ENCODE measurements at regions not wholly inside any gene's neighbourhood (a gene's known extent, or its start where the extent isn't known, plus 50 kb on each side); places are given as distances from the start of the nearest gene placed in this dataset.
"Not testable (repeated sequence)": the region's sequence is repeated elsewhere in the genome, so short reads cannot be mapped to it uniquely, and the experiment has no call there.

DNA sequence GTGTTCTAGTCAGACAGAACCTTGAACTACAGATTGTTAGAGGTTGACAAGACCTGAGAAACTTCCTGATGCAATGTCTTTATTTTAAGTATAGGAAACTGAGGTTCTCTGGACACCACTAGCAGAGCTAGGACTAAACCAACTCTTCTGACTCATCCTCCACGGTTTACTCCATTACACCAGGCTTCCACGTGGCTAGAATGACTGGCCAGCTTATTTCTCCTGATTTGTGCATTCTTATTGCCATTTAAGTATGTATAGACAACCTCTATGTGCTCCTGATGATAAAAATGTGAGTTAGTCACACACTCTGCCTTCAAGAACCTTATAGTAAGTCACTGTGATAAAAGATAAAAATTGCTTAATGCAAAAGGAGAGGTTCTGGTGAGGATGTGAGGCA, 182.7 kb downstream of the MEX3B start:
- no peak for DNase-seq

GRCh38 chr15:81859737-81860516, 185.9 kb downstream of the MEX3B start:
- DNase-seq = no peak

DNA sequence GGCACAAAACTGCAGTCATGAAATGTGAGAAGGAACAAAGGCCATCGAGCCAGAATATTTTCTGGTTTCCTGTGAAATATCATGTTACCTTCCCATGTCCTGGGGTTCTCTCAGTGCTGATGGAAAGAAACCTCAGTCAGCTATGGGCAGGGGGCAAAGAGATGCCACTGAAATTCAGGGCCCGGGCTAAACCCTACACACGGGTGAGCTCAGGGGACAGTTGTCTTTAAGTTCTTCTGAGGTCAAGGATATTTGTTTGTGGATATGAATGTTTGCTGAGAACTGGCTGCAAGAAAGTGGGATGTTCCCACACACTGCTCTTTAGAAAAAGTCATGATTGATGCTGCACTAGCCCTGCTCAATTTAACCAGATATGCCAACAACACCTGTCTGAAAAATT, 187.2 kb downstream of the MEX3B start:
- no peak for DNase-seq

DNA sequence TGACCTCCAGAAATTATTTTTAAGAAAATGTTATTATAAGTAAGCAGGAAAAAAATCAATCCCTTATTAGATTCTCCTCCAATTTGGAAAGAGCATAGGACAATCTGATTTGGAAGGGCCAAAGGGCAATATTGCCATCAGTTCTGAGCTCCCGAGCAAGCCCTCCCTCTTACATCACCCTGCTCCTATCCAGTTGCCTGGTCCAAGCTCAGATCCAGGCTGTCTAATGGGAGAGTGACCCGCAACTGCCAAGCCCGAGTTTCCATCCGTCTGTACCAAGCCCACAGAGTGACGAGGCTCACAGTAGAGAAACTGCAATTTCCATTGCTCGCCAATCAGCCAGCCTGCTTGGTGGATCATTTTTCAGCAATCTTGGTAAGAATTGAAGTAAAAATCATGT, 187.7 kb downstream of the MEX3B start:
- DNase-seq = no peak

- DNase-seq = no peak
Observed at GRCh38 chr15:81856634-81857026, 189.2 kb downstream of the MEX3B start.

GRCh38 chr15:81856001-81856633, 189.7 kb downstream of the MEX3B start:
- no peak for DNase-seq

DNA sequence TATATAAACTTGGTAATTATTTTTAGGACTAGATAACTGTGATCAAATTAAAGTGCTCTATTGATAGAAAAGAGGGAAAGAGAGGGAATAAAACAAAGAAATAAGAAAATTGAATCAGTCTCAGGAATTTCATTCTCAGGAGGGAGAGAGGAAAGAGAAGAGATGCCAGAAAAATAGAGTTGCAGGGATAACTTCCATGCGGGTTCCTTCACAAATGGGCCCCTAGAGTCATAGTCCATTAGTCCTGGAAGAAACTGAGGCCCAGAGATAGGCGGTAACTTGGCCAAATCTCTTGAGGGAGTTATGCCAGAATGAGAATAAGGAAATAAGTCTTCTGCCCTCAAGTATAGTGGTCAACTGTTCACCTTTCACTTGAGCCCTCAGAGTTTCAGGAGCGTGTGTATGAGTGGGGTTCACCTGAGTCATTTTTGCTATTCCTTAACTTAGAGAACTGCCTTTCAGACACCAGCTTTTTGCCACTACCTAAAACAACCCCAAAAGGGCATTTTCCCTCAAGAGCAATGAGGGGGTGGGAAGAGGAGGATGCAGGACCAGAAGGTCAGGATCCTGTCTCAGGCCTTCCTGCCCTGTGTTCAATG, 192.6 kb downstream of the MEX3B start:
- no peak for DNase-seq

DNA sequence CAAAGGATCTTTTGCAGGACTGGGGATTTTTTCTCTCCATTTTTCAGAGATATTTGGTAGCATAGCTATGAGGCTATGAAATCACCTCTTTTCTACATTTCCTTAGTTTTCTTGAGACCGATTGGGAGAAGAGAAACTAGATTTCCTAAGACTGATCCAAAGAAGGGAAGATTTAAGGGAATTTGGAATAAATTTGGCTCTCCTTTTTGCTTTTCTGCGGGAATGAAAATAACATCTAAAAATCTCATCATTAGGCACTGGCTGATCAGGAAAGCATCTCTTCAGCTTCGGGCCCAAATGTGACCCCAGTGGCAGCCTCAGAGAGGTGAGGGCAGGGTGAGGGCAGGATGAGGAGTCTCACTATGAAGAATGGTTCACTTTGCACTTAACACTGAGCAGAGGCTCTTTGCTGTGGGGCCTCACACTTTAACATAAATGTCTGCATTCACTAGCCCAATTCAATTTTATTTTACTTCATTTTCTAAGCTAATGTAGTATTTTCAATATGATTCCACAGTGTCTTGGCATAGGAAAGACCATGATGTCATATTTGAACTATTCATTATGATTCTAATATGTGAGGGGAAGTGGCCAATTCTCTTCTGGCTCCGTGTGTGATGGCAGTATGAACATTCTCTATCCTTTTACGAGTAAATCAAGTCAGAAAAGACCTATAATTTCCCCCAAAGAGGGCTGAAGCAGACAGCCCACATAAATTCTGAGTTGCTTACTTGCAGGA, 193.2 kb downstream of the MEX3B start:
- no peak for DNase-seq

DNA sequence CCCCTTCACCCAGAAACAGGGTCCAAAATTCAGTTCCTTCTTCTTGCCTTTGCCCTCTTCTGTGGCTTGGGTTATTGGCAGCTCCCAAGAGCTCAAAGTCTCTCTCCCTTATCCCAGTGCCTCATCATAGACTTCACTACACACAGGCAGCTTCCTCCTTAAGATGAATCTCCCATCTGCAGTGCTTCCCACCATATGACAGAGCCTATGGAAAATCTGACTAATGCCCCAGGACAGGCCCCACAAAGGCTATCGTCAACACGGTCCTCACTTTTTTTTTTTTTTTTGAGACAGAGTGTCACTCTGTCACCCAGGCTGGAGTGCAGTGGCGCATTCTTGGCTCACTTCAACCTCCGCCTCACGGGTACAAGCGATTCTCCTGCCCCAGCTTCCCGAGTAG, 194.1 kb downstream of the MEX3B start:
- no peak for DNase-seq

- DNase-seq = no peak
Observed at GRCh38 chr15:81851325-81851724, 194.5 kb downstream of the MEX3B start.

DNA sequence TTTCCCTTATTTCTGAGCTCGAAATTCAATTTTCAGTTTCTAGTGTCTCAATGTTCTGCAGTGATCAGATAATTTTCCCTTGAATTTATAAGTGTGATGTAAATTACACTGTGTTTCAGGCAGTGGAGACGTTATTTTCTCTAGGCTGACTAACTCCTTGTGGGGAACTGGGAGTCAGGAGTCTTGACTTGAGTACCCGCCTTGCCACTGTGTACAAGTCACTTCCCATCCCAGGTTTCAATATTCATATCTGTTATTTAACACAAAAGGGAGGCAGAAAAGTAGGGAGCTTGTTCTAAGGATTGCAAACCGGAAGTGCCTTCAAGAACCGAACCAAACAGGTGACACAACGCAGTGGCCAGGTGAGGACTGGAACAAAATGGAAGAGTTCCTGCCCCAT, 196.5 kb downstream of the MEX3B start:
- no peak for DNase-seq

- DNase-seq = no peak
Observed at GRCh38 chr15:81848701-81849100, 197.1 kb downstream of the MEX3B start.

- no peak for DNase-seq
Observed at GRCh38 chr15:81843757-81844407, 201.9 kb downstream of the MEX3B start.

GRCh38 chr15:81843226-81843625, 202.6 kb downstream of the MEX3B start:
- no peak for DNase-seq

DNA sequence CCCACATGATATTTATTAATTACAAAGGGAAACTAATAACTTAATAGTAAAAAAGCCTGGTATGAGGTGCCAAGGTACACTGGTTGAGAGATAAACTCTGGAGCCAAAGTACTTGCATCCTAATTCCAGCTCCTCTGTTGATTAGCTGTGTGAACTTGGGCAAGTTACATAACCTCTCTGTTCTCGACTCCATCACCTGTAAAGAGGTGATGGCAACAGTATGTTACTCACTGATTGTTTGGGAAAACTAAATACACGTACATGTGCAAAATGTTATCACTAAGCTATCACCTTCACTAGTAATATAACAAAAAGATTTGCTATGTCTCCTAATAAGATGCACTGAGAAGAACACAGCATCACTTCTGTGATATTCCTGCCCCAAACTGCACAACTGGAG, 206.4 kb downstream of the MEX3B start:
- no peak for DNase-seq

DNA sequence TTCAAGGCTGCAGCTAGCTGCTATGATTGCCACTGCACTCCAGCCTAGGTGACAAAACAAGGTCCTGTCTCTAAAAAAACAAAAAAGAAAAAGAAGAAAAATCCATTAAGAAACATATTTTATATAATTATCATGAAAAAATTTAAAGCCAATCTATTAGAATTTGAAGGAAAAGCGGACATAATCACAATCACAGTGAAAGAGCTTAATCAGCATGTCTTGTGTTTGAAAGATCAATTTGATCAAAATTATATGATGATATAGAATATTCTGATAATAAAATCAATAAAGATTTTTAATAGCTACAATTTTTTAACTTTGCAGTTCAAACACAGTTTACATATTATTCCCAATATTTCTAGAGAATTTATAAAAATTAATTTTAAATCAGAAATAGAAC, 210.1 kb downstream of the MEX3B start:
- DNase-seq = no peak

DNA sequence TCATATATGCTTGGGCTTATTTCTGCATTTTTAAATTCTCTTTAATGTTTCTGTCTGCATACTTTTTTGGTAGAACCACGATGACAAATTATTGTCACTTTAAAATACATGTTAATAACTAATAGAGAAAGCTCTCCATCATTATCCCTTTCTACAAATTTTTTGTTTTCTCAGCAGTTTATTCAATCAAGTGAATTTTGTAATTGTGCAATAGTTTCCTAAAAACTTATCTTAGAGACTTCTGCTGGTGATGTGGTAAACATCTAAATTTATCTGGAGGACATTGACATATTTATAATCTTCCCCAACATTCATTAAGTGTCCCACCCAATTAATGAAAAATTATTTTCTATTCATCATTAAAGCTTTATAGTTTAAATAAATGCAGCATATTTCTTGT, 215.3 kb downstream of the MEX3B start:
- DNase-seq = no peak

DNA sequence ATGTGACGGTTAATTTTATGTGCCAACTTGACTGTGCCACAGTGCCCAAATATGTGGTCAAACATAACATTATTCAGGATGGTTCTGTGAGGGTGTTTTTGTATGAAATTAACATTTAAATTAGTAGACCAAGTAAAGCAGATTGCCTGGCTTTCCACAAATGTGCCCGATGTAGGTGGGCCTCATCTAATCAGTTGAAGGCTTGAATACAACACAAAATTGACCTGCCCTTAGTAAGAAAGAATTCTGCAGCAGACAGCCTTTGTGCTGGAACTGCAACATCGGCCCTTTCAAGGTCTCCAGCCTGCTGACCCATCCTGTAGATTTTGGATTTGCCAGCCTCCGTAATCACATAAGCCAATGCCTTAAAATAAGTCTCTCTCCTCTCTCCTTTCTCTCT, 215.9 kb downstream of the MEX3B start:
- DNase-seq = no peak

GRCh38 chr15:81828135-81828534, 217.7 kb downstream of the MEX3B start:
- no peak for DNase-seq

DNA sequence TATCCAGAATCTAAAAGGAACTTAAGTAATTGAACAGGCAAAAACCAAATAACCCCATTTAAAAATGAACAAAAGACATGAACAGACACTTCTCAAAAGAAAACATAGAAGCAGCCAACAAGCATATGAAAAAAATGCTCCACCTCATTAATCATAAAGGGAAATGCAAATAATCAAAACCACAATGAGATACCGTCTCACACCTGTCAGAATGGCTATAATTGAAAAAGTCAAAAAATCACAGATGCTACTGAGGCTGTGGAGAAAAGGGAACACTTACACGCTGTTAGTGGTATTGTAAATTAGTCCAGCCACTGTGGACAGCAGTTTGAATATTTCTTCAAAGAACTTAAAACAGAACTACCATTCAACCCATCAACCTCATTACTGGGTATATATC, 220.7 kb downstream of the MEX3B start:
- peak in 1 of 2 experiments; percentile 1 for DNase-seq

GRCh38 chr15:81822587-81822986, 223.2 kb downstream of the MEX3B start:
- DNase-seq = not testable (repeated sequence)

- DNase-seq = no peak
Observed at GRCh38 chr15:81819924-81820635, 225.7 kb downstream of the MEX3B start.

Measured in NCI-H1930 (cell line).